Osteoblast (primary cell): ENCODE measurements at regions not wholly inside any gene's neighbourhood (a gene's known extent, or its start where the extent isn't known, plus 50 kb on each side); places are given as distances from the start of the nearest gene placed in this dataset.

Experiments used
- DNase-seq: peaks from one replicate; pipeline ENCODE4 v3.0.0; 2011; ENCODE audit warnings: low spot score, mixed read lengths; ENCODE audit not compliant: insufficient read length; ENCODE audit errors: missing footprints
- H2AFZ ChIP-seq: 2 replicates; pipeline ENCODE4 v1.6.0; 2011; ENCODE audit warnings: mild to moderate bottlenecking, low read length
- H3K27ac ChIP-seq: 2 replicates; pipeline ENCODE4 v1.5.1; 2011; ENCODE audit warnings: mild to moderate bottlenecking, low read depth, low read length, moderate library complexity
- H3K27me3 ChIP-seq: 2 replicates; pipeline ENCODE4 v1.6.0; 2012; ENCODE audit warnings: mild to moderate bottlenecking, control low read depth, inconsistent platforms, low read length, moderate library complexity; ENCODE audit not compliant: insufficient read depth
- H3K36me3 ChIP-seq: 2 replicates; pipeline ENCODE4 v1.5.1; 2011; ENCODE audit warnings: mild to moderate bottlenecking, low read length, control low read depth, moderate library complexity; ENCODE audit not compliant: insufficient read depth
- H3K4me1 ChIP-seq: 2 replicates; pipeline ENCODE4 v1.5.1; 2011; ENCODE audit warnings: mild to moderate bottlenecking, low read length, control low read depth, moderate library complexity; ENCODE audit not compliant: insufficient read depth
- H3K4me2 ChIP-seq: 2 replicates; pipeline ENCODE4 v1.6.0; 2011; ENCODE audit warnings: mild to moderate bottlenecking, low read length; ENCODE audit not compliant: insufficient read depth
- H3K4me3 ChIP-seq: fragments of 200-600 bp; sonication (generic); 3 replicates; pipeline ENCODE4 v1.5.1; 2012; ENCODE audit warnings: mild to moderate bottlenecking, low read length, inconsistent platforms; ENCODE audit not compliant: insufficient read depth
- H3K79me2 ChIP-seq: 2 replicates; pipeline ENCODE4 v1.6.0; 2012; ENCODE audit warnings: mild to moderate bottlenecking, low read length, control low read depth, inconsistent platforms; ENCODE audit not compliant: insufficient read depth
- H3K9me3 ChIP-seq: 2 replicates; pipeline ENCODE4 v1.5.1; 2011; ENCODE audit warnings: low read depth, low read length, control low read depth
- H4K20me1 ChIP-seq: 2 replicates; pipeline ENCODE4 v1.6.0; 2012; ENCODE audit warnings: mild to moderate bottlenecking, low read length, control low read depth; ENCODE audit not compliant: insufficient read depth
- CTCF ChIP-seq: IDR thresholded peaks from 2 replicates; pipeline ENCODE4 v1.5.1; 2011; ENCODE audit warnings: mild to moderate bottlenecking, low read depth, low read length, moderate library complexity; ENCODE audit errors: extremely low read depth

GRCh38 chr10:70966646-70967553, 78.5 kb upstream of the PCBD1 start:
- H3K4me2 ChIP-seq, result no peak overlapping the region
- no peaks in the 10 kb centered on the region for H3K79me2 ChIP-seq
- H3K4me1 ChIP-seq, result no peaks in the 10 kb centered on the region
- no peak for TF ChIP-seq CTCF
- no peaks in the 10 kb centered on the region for H3K36me3 ChIP-seq
- H3K9me3 ChIP-seq, result no peaks in the 10 kb centered on the region
- no peak overlapping the region for H2AFZ ChIP-seq
- peaks cover 12% of the 10 kb centered on the region for H3K27me3 ChIP-seq
- no peak for DNase-seq
- H3K4me3 ChIP-seq, result no peak overlapping the region
- no peaks in the 10 kb centered on the region for H4K20me1 ChIP-seq
- H3K27ac ChIP-seq, result no peak overlapping the region

- Histone ChIP-seq H3K27me3 (peaks cover 12% of the 10 kb centered on the region), H3K4me3 (no peak overlapping the region), H3K27ac (no peak overlapping the region), H3K9me3 (no peaks in the 10 kb centered on the region), H4K20me1 (no peaks in the 10 kb centered on the region), H2AFZ (no peak overlapping the region), H3K4me2 (no peak overlapping the region), H3K4me1 (no peaks in the 10 kb centered on the region), H3K36me3 (no peaks in the 10 kb centered on the region), H3K79me2 (no peaks in the 10 kb centered on the region)
- no peak for DNase-seq
- TF ChIP-seq CTCF, result no peak
Observed at GRCh38 chr10:70967591-70968587, 79.5 kb upstream of the PCBD1 start.

- H3K4me1 ChIP-seq, result no peaks in the 10 kb centered on the region
- no peak overlapping the region for H3K4me3 ChIP-seq
Observed at GRCh38 chr10:70969188-70969587, 80.8 kb upstream of the PCBD1 start.

More at GRCh38 chr10:70969188-70969587, 80.8 kb upstream of the PCBD1 start:
- DNase-seq, result no peak
- H3K27ac ChIP-seq, result no peak overlapping the region
- peaks cover 12% of the 10 kb centered on the region for H3K27me3 ChIP-seq
- H3K4me2 ChIP-seq, result no peak overlapping the region
- H3K9me3 ChIP-seq, result no peaks in the 10 kb centered on the region
- no peaks in the 10 kb centered on the region for H3K36me3 ChIP-seq
- no peak overlapping the region for H2AFZ ChIP-seq
- no peaks in the 10 kb centered on the region for H3K79me2 ChIP-seq
- no peaks in the 10 kb centered on the region for H4K20me1 ChIP-seq
- no peak for TF ChIP-seq CTCF
